HEK293 (cell line): ENCODE measurements at regions not wholly inside any gene's neighbourhood (a gene's known extent, or its start where the extent isn't known, plus 50 kb on each side); places are given as distances from the start of the nearest gene placed in this dataset.

Source experiments
- CTCF ChIP-seq: fragments of 450-650 bp; formaldehyde crosslinking; IDR thresholded peaks from 2 replicates; pipeline ENCODE4 v1.5.1; 2016; ENCODE audit warnings: missing biosample characterization, missing genetic modification characterization
- ZNF274 ChIP-seq, 2 experiments: fragments of 200-500 bp in 1 of 2; fragments of 450-650 bp in 1 of 2; sonication (Bioruptor generic) in 1 of 2; formaldehyde crosslinking in 1 of 2; IDR thresholded peaks; 2 replicates each; pipeline versions ENCODE4 v1.5.1 to v1.6.1; 2014 to 2016; ENCODE audit warnings: borderline replicate concordance in 1 of 2, inconsistent platforms in 1 of 2, low read length in 1 of 2, missing biosample characterization in 1 of 2, missing genetic modification characterization in 1 of 2
- ZNF747 ChIP-seq: fragments of 450-650 bp; formaldehyde crosslinking; IDR thresholded peaks from 2 replicates; pipeline ENCODE4 v1.5.1; 2016; ENCODE audit warnings: missing biosample characterization, missing genetic modification characterization
- TF ChIP-seq, protein P1 (sequence below): fragments of 450-650 bp; formaldehyde crosslinking; IDR thresholded peaks from 2 replicates; pipeline ENCODE4 v1.5.1; 2016; ENCODE audit warnings: missing biosample characterization, missing genetic modification characterization

- TF ChIP-seq CTCF (no peak), ZNF274 (IDR thresholded peaks at IDR 0.05; ENCODE audit: low read length) (no peak), ZNF274 (tag by site-specific recombination; IDR thresholded peaks at IDR 0.05; ENCODE audit: borderline replicate concordance) (no peak), ZNF747 (tag by site-specific recombination) (no peak)
- TF ChIP-seq, protein P1, sequence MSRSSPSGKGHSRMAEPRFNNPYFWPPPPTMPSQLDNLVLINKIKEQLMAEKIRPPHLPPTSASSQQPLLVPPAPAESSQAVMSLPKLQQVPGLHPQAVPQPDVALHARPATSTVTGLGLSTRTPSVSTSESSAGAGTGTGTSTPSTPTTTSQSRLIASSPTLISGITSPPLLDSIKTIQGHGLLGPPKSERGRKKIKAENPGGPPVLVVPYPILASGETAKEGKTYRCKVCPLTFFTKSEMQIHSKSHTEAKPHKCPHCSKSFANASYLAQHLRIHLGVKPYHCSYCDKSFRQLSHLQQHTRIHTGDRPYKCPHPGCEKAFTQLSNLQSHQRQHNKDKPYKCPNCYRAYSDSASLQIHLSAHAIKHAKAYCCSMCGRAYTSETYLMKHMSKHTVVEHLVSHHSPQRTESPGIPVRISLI (tag by site-specific recombination), result no peak
Measured at GRCh38 chr3:99167071-99167470, 265.6 kb upstream of the DCBLD2 start.
